ENCODE measurements at regions not wholly inside any gene's neighbourhood (a gene's known extent, or its start where the extent isn't known, plus 50 kb on each side); places are given as distances from the start of the nearest gene placed in this dataset.

DNA sequence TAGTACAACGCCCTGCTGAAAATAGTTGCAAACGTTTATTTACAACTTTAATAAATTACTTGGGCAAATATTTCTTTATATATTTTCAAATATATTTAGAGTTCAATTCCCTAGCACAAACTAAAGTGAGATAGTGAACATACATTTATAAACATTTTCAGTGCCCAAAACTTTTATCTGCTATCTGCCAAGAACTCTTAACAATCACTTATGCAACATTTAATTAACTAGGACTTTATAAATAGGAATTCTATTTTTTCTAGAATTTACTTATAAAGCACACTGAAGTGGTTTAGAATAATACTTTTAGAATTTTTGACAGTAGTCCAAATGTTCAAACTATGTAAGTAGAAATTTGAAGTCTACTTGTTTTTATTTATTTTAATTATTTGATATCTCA lies 452.6 kb upstream of the RGS17 start:
- TF ChIP-seq TAF1 (IDR thresholded peaks at IDR 0.05; ENCODE audit: borderline replicate concordance, insufficient read depth, low read length) (no peak), FOXP2 (optimal IDR thresholded peaks at IDR 0.05; ENCODE audit: borderline replicate concordance, extremely low read depth, extremely low read length, insufficient read depth) (no peak), SIN3A (IDR thresholded peaks at IDR 0.05; ENCODE audit: borderline replicate concordance, insufficient read depth, low read length) (no peak), POLR2AphosphoS5 (IDR thresholded peaks at IDR 0.05; ENCODE audit: low read depth, low read length) (no peak)
- TF ChIP-seq, protein P1, sequence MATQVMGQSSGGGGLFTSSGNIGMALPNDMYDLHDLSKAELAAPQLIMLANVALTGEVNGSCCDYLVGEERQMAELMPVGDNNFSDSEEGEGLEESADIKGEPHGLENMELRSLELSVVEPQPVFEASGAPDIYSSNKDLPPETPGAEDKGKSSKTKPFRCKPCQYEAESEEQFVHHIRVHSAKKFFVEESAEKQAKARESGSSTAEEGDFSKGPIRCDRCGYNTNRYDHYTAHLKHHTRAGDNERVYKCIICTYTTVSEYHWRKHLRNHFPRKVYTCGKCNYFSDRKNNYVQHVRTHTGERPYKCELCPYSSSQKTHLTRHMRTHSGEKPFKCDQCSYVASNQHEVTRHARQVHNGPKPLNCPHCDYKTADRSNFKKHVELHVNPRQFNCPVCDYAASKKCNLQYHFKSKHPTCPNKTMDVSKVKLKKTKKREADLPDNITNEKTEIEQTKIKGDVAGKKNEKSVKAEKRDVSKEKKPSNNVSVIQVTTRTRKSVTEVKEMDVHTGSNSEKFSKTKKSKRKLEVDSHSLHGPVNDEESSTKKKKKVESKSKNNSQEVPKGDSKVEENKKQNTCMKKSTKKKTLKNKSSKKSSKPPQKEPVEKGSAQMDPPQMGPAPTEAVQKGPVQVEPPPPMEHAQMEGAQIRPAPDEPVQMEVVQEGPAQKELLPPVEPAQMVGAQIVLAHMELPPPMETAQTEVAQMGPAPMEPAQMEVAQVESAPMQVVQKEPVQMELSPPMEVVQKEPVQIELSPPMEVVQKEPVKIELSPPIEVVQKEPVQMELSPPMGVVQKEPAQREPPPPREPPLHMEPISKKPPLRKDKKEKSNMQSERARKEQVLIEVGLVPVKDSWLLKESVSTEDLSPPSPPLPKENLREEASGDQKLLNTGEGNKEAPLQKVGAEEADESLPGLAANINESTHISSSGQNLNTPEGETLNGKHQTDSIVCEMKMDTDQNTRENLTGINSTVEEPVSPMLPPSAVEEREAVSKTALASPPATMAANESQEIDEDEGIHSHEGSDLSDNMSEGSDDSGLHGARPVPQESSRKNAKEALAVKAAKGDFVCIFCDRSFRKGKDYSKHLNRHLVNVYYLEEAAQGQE (IDR thresholded peaks at IDR 0.05; ENCODE audit: insufficient read depth in 1 of 2, low read depth in 2 of 2, low read length in 2 of 2) = no peak

GRCh38 chr6:153580776-153581175 lies 449.7 kb upstream of the RGS17 start:
- TF ChIP-seq, protein P1 (IDR thresholded peaks at IDR 0.05; ENCODE audit: insufficient read depth in 1 of 2, low read depth in 2 of 2, low read length in 2 of 2) = no peak
- TF ChIP-seq SIN3A (IDR thresholded peaks at IDR 0.05; ENCODE audit: borderline replicate concordance, insufficient read depth, low read length) (no peak), TAF1 (IDR thresholded peaks at IDR 0.05; ENCODE audit: borderline replicate concordance, insufficient read depth, low read length) (no peak), FOXP2 (optimal IDR thresholded peaks at IDR 0.05; ENCODE audit: borderline replicate concordance, extremely low read depth, extremely low read length, insufficient read depth) (no peak), POLR2AphosphoS5 (IDR thresholded peaks at IDR 0.05; ENCODE audit: low read depth, low read length) (no peak)

- TF ChIP-seq SIN3A (IDR thresholded peaks at IDR 0.05; ENCODE audit: borderline replicate concordance, insufficient read depth, low read length) = no peak
- no peak for TF ChIP-seq FOXP2 (optimal IDR thresholded peaks at IDR 0.05; ENCODE audit: borderline replicate concordance, extremely low read depth, extremely low read length, insufficient read depth)
- no peak for TF ChIP-seq POLR2AphosphoS5 (IDR thresholded peaks at IDR 0.05; ENCODE audit: low read depth, low read length)
- TF ChIP-seq, protein P1 (IDR thresholded peaks at IDR 0.05; ENCODE audit: insufficient read depth in 1 of 2, low read depth in 2 of 2, low read length in 2 of 2) = no peak
- TF ChIP-seq TAF1 (IDR thresholded peaks at IDR 0.05; ENCODE audit: borderline replicate concordance, insufficient read depth, low read length) = no peak
These were observed 444.4 kb upstream of the RGS17 start for GRCh38 chr6:153575528-153575927.

DNA sequence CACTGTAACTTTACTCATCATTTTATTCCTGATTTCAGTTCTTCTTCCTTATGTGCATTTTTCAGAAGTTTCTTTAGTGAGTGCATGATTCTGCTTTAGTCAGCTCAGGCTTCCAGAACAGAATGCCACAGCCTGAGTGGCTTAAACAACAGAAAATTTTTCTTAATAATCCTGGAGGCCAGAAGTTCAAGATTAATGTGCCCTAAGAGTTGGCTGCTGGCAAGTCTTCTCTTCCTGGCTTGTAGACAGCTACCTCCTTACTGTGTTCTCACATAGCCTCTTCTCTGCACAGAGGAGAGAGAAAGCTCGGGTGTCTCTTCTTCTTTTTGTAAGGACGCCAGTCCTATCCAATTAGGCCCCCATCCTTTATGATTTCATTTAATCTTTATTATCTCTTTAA lies 443.1 kb upstream of the RGS17 start:
- TF ChIP-seq, protein P1 (IDR thresholded peaks at IDR 0.05; ENCODE audit: insufficient read depth in 1 of 2, low read depth in 2 of 2, low read length in 2 of 2) = no peak
- TF ChIP-seq SIN3A (IDR thresholded peaks at IDR 0.05; ENCODE audit: borderline replicate concordance, insufficient read depth, low read length) (no peak), POLR2AphosphoS5 (IDR thresholded peaks at IDR 0.05; ENCODE audit: low read depth, low read length) (no peak), FOXP2 (optimal IDR thresholded peaks at IDR 0.05; ENCODE audit: borderline replicate concordance, extremely low read depth, extremely low read length, insufficient read depth) (no peak), TAF1 (IDR thresholded peaks at IDR 0.05; ENCODE audit: borderline replicate concordance, insufficient read depth, low read length) (no peak)

DNA sequence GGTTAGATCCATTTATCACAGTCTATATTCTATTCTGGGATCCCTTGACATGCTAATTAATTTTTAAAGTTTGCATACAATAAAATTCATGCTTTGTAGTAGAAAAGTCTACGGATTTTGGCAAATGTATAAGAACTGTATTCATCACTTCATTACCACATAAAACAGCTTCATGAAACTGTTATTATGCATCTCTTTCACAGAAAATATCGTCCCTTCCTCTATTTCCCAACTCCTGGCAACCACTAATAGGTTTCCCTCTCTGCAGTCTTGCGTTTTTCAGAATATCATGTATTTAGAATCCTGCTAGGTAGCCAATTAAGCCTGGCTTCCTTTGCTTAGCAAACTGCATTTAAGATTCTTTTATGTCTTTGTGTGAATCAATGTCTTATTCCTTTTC lies 441.3 kb upstream of the RGS17 start:
- no peak for TF ChIP-seq POLR2AphosphoS5 (IDR thresholded peaks at IDR 0.05; ENCODE audit: low read depth, low read length)
- no peak for TF ChIP-seq TAF1 (IDR thresholded peaks at IDR 0.05; ENCODE audit: borderline replicate concordance, insufficient read depth, low read length)
- TF ChIP-seq SIN3A (IDR thresholded peaks at IDR 0.05; ENCODE audit: borderline replicate concordance, insufficient read depth, low read length) = no peak
- no peak for TF ChIP-seq FOXP2 (optimal IDR thresholded peaks at IDR 0.05; ENCODE audit: borderline replicate concordance, extremely low read depth, extremely low read length, insufficient read depth)
- TF ChIP-seq, protein P1 (IDR thresholded peaks at IDR 0.05; ENCODE audit: insufficient read depth in 1 of 2, low read depth in 2 of 2, low read length in 2 of 2) = no peak

All from PFSK-1 (cell line).